ENCODE measurements at regions not wholly inside any gene's neighbourhood (a gene's known extent, or its start where the extent isn't known, plus 50 kb on each side); places are given as distances from the start of the nearest gene placed in this dataset.
"Not testable (repeated sequence)": the region's sequence is repeated elsewhere in the genome, so short reads cannot be mapped to it uniquely, and the experiment has no call there.

DNA sequence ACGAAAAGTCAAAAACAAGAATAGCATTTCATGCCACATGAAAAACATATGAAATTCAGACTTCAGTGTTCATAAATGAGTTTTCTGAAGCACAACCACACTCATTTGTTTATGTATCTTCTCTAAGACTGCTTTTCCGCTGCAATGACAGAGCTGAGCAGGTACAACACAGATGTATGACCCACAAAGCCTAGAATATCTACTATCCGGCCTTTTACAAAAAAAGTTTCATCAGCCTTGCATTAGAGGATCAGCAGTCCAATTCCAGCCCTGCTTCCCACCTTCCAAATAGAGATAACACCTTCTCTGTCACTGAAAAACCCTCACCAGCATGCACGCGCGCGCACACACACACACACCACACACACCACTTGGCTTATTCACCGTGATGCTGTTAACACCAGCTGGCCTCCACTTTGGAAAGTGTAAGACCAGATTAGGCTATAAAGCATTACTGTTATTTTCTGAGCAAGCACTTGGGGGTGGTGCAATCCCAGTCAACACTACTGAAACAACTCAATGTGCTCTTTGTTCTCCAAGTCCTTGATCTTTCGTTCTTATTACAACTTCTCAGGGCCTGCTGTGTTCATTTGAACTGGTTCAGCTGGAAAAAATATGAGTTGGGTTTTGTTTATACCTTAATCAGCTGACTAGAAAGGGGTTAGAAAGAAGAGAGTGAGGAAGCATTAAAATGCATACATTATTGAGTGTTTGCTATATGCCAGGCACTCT, 90.0 kb downstream of the GLUL start:
- no peaks in the 10 kb centered on the region for H3K36me3 Mint-ChIP-seq
- peaks cover 30% of the 10 kb centered on the region for H3K4me1 Mint-ChIP-seq
- H3K27ac Mint-ChIP-seq: peak overlapping the region; percentile 20
- H3K27me3 Mint-ChIP-seq: no peaks in the 10 kb centered on the region
- no peaks in the 10 kb centered on the region for H3K9me3 Mint-ChIP-seq
- H3K4me3 Mint-ChIP-seq: no peak overlapping the region

- no peaks in the 10 kb centered on the region for H3K27me3 Mint-ChIP-seq
Observed at GRCh38 chr1:182301026-182301436, 90.6 kb downstream of the GLUL start.

GRCh38 chr1:182299728-182300616, 91.6 kb downstream of the GLUL start:
- Mint-ChIP-seq H3K9me3 (no peaks in the 10 kb centered on the region), H3K27ac (no peak overlapping the region), H3K4me1 (peaks cover 34% of the 10 kb centered on the region), H3K36me3 (no peaks in the 10 kb centered on the region), H3K4me3 (no peak overlapping the region), H3K27me3 (no peaks in the 10 kb centered on the region)

More at GRCh38 chr1:182301026-182301436, 90.6 kb downstream of the GLUL start:
- H3K36me3 Mint-ChIP-seq: no peaks in the 10 kb centered on the region
- H3K4me1 Mint-ChIP-seq: peaks cover 30% of the 10 kb centered on the region
- peak overlapping the region; percentile 75 for H3K27ac Mint-ChIP-seq
- no peak overlapping the region for H3K4me3 Mint-ChIP-seq
- H3K9me3 Mint-ChIP-seq: no peaks in the 10 kb centered on the region

- not testable (repeated sequence) for H3K36me3 Mint-ChIP-seq, H3K4me3 Mint-ChIP-seq, H3K27ac Mint-ChIP-seq, H3K9me3 Mint-ChIP-seq, H3K27me3 Mint-ChIP-seq
- H3K4me1 Mint-ChIP-seq: peaks cover 34% of the 10 kb centered on the region
Observed at GRCh38 chr1:182299054-182299727, 92.4 kb downstream of the GLUL start.

DNA sequence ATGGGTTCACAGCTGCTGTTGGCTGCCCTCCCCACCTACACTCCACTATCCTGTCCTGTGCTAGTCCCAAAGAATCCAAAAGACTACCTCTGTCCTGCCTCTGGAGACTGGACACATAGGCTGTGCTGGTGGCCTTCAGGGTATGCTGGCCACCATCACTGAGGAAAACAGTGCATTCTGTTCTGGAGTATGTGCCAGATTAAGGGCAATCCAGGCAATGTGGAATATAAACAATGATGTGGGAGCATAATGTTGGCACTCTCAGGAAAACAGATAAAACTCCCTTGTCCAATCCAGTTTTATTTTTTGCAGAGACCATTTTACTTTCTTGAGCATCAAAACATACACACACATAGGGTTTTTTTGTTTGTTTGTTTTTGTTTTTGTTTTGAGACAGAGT, 94.3 kb downstream of the GLUL start:
- Mint-ChIP-seq H3K27ac (no peak overlapping the region), H3K4me1 (peaks cover 33% of the 10 kb centered on the region), H3K27me3 (no peaks in the 10 kb centered on the region), H3K36me3 (no peaks in the 10 kb centered on the region), H3K9me3 (no peaks in the 10 kb centered on the region), H3K4me3 (no peak overlapping the region)

DNA sequence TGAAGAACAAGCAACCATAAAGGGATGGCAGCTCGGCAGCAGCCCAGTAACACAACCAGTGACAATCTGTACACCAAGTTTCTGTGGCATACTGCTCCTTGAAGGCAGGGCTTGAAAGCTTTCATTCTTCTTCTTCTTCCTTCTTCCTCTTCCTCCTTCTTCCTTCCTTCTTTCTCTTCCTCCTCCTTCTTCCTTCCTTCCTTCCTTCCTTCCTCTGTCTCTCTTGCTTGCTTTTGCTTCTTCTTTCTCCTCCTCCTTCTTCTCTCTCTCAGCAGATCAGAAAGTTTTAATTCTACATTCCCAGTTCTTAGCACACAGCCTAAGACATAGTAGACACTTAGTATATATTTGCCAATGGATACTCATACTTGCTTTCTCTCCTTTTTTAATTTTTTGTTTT, 95.9 kb downstream of the GLUL start:
- no peak overlapping the region for H3K4me3 Mint-ChIP-seq
- no peaks in the 10 kb centered on the region for H3K9me3 Mint-ChIP-seq
- no peaks in the 10 kb centered on the region for H3K27me3 Mint-ChIP-seq
- H3K36me3 Mint-ChIP-seq: no peaks in the 10 kb centered on the region
- peaks cover 16% of the 10 kb centered on the region for H3K4me1 Mint-ChIP-seq
- no peak overlapping the region for H3K27ac Mint-ChIP-seq

- Mint-ChIP-seq H3K4me3 (no peak overlapping the region), H3K9me3 (no peaks in the 10 kb centered on the region), H3K36me3 (no peaks in the 10 kb centered on the region), H3K27ac (no peak overlapping the region), H3K4me1 (peaks cover 5% of the 10 kb centered on the region), H3K27me3 (no peaks in the 10 kb centered on the region)
Observed at GRCh38 chr1:182293119-182293589, 98.4 kb downstream of the GLUL start.

- no peak overlapping the region for H3K27ac Mint-ChIP-seq
- peaks cover 5% of the 10 kb centered on the region for H3K4me1 Mint-ChIP-seq
- H3K9me3 Mint-ChIP-seq: no peaks in the 10 kb centered on the region
- H3K4me3 Mint-ChIP-seq: no peak overlapping the region
- H3K36me3 Mint-ChIP-seq: no peaks in the 10 kb centered on the region
- no peaks in the 10 kb centered on the region for H3K27me3 Mint-ChIP-seq
Observed at GRCh38 chr1:182292193-182292741, 99.3 kb downstream of the GLUL start.

DNA sequence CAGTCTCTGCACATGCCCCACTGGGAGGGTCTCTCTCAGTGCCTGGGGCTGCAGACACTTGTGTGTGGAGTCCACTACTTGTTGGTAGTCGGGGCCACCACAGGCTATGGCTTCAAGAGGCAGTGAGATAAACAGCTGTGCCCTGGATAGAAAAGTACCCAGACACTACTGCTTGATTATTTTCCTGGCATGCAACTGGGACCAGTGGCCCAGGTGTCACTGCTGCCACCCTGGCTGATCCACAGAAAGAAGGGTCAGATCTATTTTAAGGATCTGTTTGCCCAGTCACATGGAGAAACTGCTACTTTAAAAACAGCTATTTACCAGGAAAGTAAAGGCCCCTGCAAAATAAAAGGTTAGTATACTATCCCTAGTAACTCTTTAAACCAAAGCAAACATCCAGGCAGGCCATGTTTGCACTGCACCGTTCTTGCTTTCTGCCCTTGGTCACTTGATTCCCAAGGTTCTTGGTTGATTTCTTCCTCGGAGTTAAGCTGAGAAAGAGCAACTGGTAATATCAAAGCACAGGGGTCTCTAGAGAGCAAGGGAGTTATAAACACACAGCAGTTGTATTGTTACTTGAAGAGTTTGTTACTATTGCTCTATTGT, 99.9 kb downstream of the GLUL start:
- Mint-ChIP-seq H3K27ac (no peak overlapping the region), H3K27me3 (no peaks in the 10 kb centered on the region), H3K9me3 (no peaks in the 10 kb centered on the region), H3K36me3 (no peaks in the 10 kb centered on the region), H3K4me3 (no peak overlapping the region), H3K4me1 (peaks cover 5% of the 10 kb centered on the region)

GRCh38 chr1:182288749-182289604, 102.6 kb downstream of the GLUL start:
- no peaks in the 10 kb centered on the region for H3K27me3 Mint-ChIP-seq
- H3K9me3 Mint-ChIP-seq: no peaks in the 10 kb centered on the region
- H3K4me1 Mint-ChIP-seq: no peaks in the 10 kb centered on the region
- no peak overlapping the region for H3K4me3 Mint-ChIP-seq
- no peak overlapping the region for H3K27ac Mint-ChIP-seq
- no peaks in the 10 kb centered on the region for H3K36me3 Mint-ChIP-seq

GRCh38 chr1:182286761-182287160, 104.8 kb downstream of the GLUL start:
- H3K9me3 Mint-ChIP-seq: no peaks in the 10 kb centered on the region
- H3K36me3 Mint-ChIP-seq: no peaks in the 10 kb centered on the region
- no peak overlapping the region for H3K27ac Mint-ChIP-seq
- no peak overlapping the region for H3K4me3 Mint-ChIP-seq
- no peaks in the 10 kb centered on the region for H3K27me3 Mint-ChIP-seq
- no peaks in the 10 kb centered on the region for H3K4me1 Mint-ChIP-seq

GRCh38 chr1:182283746-182284544, 107.6 kb downstream of the GLUL start:
- Mint-ChIP-seq H3K4me1 (no peaks in the 10 kb centered on the region), H3K9me3 (no peaks in the 10 kb centered on the region), H3K27ac (no peak overlapping the region), H3K4me3 (no peak overlapping the region), H3K36me3 (no peaks in the 10 kb centered on the region), H3K27me3 (no peaks in the 10 kb centered on the region)

GRCh38 chr1:182281541-182281940, 110.0 kb downstream of the GLUL start:
- Mint-ChIP-seq H3K9me3 (no peaks in the 10 kb centered on the region), H3K4me3 (no peak overlapping the region), H3K27me3 (no peaks in the 10 kb centered on the region), H3K27ac (no peak overlapping the region), H3K4me1 (no peaks in the 10 kb centered on the region), H3K36me3 (no peaks in the 10 kb centered on the region)

GRCh38 chr1:182280504-182280900, 111.1 kb downstream of the GLUL start:
- H3K9me3 Mint-ChIP-seq: no peaks in the 10 kb centered on the region
- H3K36me3 Mint-ChIP-seq: no peaks in the 10 kb centered on the region
- H3K27me3 Mint-ChIP-seq: no peaks in the 10 kb centered on the region
- H3K4me3 Mint-ChIP-seq: no peak overlapping the region
- no peak overlapping the region for H3K27ac Mint-ChIP-seq
- no peaks in the 10 kb centered on the region for H3K4me1 Mint-ChIP-seq

All from activated naive CD4-positive, alpha-beta T cell treated with anti-CD3 and anti-CD28 coated beads, Interleukin-2, amount 50 U/mL, for 24 hours (primary cell).